Ovary (tissue), 3 donors: ENCODE measurements at regions not wholly inside any gene's neighbourhood (a gene's known extent, or its start where the extent isn't known, plus 50 kb on each side); places are given as distances from the start of the nearest gene placed in this dataset.

Experiments used
- POLR2A ChIP-seq: fragments of 450-650 bp; IDR thresholded peaks from one replicate; pipeline ENCODE4 v1.6.1; 2017; ENCODE audit warnings: antibody characterized with exemption, mild to moderate bottlenecking, moderate library complexity
- TF ChIP-seq, protein P1 (sequence below), 3 donors: fragments of 450-650 bp in 2 of 3; fragments of 200-600 bp in 1 of 3; IDR thresholded peaks; one replicate each; pipeline versions ENCODE4 v1.5.1 to v1.8.0; 2016 to 2022; ENCODE audit warnings: antibody characterized with exemption in 3 of 3, mild to moderate bottlenecking in 1 of 3
- donor health status: DM: no; HTN: no; CAD: no.

DNA sequence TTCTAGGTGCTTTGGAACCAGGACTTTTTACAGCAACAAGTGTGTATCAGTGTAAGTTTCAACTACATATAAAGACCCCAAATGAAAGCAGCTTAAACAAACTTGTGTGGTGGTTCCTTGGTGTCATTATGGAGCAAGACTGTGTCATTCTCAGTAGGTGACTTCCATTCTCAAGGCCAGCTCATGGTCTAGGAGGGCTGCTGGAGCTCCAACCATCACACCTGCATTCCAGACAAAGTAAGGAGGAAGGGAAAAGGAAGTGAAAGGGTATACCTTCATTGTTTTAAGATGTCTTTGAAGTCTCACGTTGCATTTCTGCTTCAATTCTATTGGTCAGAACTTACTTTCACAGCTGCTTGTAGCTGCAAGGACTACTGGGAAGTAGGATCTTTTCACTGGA lies 188.6 kb downstream of the C1orf94 start:
- no peak for TF ChIP-seq POLR2A
- TF ChIP-seq, protein P1, sequence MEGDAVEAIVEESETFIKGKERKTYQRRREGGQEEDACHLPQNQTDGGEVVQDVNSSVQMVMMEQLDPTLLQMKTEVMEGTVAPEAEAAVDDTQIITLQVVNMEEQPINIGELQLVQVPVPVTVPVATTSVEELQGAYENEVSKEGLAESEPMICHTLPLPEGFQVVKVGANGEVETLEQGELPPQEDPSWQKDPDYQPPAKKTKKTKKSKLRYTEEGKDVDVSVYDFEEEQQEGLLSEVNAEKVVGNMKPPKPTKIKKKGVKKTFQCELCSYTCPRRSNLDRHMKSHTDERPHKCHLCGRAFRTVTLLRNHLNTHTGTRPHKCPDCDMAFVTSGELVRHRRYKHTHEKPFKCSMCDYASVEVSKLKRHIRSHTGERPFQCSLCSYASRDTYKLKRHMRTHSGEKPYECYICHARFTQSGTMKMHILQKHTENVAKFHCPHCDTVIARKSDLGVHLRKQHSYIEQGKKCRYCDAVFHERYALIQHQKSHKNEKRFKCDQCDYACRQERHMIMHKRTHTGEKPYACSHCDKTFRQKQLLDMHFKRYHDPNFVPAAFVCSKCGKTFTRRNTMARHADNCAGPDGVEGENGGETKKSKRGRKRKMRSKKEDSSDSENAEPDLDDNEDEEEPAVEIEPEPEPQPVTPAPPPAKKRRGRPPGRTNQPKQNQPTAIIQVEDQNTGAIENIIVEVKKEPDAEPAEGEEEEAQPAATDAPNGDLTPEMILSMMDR (IDR thresholded peaks at IDR 0.05) = no peak
